Activated CD4-positive, CD25-positive, alpha-beta regulatory T cell treated with anti-CD3 and anti-CD28 coated beads, Interleukin-2, amount 50 U/mL, for 16 hours (primary cell): ENCODE measurements at regions not wholly inside any gene's neighbourhood (a gene's known extent, or its start where the extent isn't known, plus 50 kb on each side); places are given as distances from the start of the nearest gene placed in this dataset.
"Not testable (repeated sequence)": the region's sequence is repeated elsewhere in the genome, so short reads cannot be mapped to it uniquely, and the experiment has no call there.

ENCODE experiments used
- DNase-seq: peaks from one replicate; pipeline ENCODE4 v3.0.0-alpha.2; 2020; ENCODE audit warnings: low read depth, low spot score

DNA sequence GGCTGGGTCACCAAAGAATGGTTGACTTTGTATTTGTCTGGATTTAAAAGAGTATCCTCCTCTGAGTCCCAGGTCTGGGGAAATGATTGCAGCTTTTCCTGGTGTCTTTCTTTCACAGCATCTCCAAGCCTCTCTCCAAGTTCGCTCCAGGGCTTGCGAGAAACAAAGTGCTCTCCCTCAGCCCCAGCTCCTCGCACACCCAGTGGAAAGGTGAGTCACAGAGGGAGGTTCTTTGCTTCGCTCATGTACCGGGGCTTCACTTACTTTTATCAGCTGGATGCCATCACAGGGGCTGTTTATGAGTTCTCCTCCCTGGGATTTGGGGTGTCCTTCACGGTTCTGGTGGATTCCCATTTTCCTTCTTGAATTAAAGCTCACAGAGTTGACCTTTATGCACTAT lies 252.2 kb upstream of the PLPP4 start:
- DNase-seq, result no peak

DNA sequence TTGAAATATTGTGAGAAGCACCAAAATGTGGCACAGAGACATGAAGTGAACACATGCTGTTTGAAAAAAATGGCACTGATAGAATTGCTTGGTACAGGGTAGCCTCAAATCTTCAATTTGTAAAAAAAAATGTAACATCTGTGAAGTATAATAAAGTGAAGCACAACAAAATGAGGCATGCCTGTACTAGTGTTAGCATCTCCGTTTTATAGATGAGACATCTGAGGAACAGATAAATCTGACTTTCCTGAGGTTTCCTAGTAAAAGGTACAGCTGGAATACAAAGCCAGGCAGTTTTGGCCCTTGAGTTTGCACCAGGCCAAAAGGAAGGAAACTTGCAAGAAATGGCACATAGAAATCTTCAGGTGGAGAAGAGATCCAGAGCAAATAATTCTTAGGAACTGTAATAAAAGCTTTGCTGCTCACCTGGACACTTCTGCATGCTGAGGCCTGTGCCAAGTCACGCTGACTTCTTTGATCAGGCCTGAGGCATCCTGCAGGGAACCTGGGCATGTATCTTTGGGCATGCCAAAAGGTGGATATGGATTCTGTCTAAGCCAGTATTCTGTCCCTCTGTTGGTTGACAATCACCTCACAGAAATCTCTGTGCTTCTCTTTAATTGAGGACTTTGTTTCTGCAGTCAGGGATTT lies 251.5 kb upstream of the PLPP4 start:
- DNase-seq, result no peak

DNA sequence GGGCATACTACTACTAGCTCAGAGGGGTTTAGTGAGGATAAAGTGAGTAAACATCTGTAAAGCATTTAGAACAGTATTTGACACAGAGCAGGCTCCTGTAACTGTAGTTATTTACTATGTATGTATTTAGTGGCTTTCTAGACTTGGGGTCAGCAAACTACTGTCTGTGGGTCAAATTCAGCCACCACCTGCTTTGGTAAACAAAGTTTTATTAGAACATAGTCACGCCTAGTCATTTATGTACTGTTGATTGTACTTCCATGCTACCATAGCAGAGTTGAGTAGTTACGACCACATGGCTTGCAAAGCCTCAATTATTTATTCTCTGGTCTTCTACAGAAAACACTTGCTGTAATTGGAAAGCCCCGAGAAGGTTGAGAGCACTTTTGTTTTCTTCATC lies 248.5 kb upstream of the PLPP4 start:
- DNase-seq, result no peak

GRCh38 chr10:120209124-120209762 lies 247.8 kb upstream of the PLPP4 start:
- DNase-seq, result no peak

GRCh38 chr10:120212275-120212674 lies 244.8 kb upstream of the PLPP4 start:
- no peak for DNase-seq

GRCh38 chr10:120213283-120213682 lies 243.7 kb upstream of the PLPP4 start:
- not testable (repeated sequence) for DNase-seq

DNA sequence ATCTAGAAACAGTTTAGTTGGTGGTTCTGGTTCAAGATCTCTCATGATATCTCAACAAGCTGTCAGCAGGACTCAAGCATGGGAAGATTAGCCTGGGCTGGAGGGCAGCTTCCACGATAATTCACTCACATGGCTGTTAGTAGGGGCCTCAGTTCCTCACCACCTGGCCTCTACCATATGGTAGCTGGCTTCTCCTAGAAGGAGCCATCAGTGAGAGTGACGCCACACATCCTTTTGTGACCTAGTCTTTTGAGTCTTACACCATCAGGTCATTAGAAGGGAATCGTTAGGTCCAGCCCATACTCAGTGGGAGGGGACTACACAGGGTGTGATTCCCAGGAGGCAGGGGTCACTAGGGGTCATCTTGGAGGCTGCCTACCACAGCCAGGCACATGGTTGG lies 239.3 kb upstream of the PLPP4 start:
- DNase-seq, result no peak

GRCh38 chr10:120221873-120222485 lies 235.0 kb upstream of the PLPP4 start:
- no peak for DNase-seq

- no peak for DNase-seq
Measured at GRCh38 chr10:120229641-120230040, 227.4 kb upstream of the PLPP4 start.

DNA sequence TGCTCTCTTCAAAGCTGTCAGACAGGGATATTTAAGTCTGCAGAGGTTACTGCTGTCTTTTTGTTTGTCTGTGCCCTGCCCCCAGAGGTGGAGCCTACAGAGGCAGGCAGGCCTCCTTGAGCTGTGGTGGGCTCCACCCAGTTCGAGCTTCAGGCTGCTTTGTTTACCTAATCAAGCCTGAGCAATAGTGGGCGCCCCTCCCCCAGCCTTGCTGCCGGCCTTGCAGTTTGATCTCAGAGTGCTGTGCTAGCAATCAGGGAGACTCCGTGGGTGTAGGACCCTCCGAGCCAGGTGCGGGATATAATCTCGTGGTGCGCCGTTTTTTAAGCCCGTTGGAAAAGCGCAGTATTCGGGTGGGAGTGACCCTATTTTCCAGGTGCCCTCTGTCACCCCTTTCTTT lies 217.3 kb upstream of the PLPP4 start:
- DNase-seq, result not testable (repeated sequence)

DNA sequence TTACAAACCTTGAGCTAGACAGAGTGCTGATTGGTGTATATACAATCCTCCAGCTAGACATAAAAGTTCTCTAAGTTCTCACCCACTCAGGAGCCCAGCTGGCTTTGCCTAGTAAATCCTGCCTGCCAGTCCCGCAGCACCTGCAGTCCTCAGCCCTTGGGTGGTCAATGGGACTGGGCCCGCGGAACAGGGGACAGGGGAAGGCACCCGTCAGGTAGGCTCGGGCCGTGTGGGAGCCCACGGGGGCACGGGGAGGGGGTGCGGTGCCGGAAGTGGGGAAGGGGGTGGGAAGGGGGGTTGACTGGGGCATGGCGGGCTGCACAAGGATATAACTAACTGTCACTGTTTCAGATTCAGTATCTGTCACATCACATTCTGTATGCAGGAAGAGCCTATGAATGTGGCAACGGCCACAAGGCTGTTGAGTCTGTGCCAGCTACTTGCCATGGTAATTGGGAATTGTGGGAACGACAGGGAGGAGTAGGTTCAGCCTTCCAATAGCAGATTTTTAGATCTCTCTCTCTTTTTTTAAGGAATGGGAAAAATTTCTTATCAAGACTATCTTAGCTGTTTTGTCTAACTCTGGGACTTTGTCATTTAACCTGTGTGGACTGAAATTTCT lies 205.1 kb upstream of the PLPP4 start:
- DNase-seq, result no peak

- no peak for DNase-seq
Measured at GRCh38 chr10:120253131-120253530, 203.9 kb upstream of the PLPP4 start.

DNA sequence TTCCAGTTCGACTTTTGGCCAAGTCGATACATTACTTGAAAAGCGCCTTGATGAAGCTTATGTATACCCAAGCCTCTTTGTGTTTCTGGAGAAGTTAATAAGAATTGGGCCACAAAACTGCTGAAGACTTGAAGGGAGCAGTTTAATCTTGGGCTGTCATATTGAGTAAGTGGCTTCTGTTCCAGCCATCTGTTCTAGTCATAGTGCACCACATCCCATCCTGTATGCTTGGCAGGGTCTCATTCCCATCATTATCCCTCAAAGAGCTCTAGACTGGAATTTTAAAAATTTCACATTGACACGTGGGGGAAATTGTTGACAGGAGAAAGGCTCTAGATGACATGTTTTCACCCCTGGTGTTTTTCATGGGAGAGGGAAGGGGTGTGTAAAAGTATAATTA lies 196.6 kb upstream of the PLPP4 start:
- DNase-seq, result no peak

- DNase-seq, result no peak
Measured at GRCh38 chr10:120262857-120263547, 194.0 kb upstream of the PLPP4 start.

DNA sequence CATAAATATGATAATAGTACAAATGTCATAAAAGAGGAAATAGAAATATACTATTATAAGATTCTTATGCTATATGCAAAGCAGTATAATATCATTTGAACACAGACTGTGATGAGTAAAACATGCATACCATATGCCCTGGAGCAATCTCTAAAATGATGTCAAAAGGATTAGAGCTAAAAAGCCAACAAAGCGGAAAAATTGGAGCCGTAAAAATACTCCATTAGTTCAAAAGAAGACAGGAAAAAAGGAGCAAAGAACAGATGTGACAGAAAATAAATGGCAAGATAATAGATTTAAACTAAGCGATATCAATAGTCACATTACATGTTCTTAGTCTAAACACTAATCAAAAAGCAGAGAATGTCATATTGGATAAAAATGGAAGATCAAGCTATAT lies 191.0 kb upstream of the PLPP4 start:
- DNase-seq, result no peak

- no peak for DNase-seq
Measured at GRCh38 chr10:120270906-120271305, 186.1 kb upstream of the PLPP4 start.

GRCh38 chr10:120271696-120272095 lies 185.3 kb upstream of the PLPP4 start:
- no peak for DNase-seq

DNA sequence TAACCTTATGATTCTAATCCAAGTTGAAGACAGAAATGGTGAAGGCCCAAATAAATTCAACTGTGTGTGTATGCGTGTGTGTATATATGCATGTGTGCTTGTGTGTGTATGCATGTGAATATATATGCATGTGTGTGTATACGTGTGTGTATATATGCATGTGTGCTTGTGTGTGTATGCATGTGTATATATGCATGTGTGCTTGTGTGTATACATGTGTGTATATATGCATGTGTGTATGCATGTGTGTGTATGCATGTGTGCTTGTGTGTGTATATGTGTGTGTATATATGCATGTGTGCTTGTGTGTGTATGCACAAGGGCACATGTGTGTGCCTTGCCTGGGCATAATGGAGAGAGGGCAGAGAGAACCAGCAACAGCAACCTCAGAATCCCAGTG lies 184.7 kb upstream of the PLPP4 start:
- no peak for DNase-seq

DNA sequence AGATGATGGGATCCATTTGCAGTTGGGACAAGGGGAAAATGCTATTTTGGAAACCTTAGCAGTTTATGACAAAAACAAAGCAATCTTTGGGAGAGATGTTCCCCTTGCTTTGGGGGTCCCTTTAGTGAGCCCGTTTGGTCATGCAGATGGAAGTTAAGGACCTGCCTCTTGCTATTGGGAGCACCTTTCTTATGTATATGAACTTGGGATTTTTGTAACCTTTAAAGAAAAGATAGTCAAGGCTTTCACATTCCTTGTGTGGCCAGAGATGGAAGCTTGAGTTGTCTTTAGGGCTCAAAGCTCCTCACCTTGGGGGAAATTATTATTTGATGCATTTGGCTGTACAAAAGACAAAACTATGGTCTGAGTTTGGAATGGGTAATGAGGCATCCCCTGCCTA lies 179.0 kb upstream of the PLPP4 start:
- DNase-seq, result no peak

- no peak for DNase-seq
Measured at GRCh38 chr10:120279196-120279595, 177.8 kb upstream of the PLPP4 start.

DNA sequence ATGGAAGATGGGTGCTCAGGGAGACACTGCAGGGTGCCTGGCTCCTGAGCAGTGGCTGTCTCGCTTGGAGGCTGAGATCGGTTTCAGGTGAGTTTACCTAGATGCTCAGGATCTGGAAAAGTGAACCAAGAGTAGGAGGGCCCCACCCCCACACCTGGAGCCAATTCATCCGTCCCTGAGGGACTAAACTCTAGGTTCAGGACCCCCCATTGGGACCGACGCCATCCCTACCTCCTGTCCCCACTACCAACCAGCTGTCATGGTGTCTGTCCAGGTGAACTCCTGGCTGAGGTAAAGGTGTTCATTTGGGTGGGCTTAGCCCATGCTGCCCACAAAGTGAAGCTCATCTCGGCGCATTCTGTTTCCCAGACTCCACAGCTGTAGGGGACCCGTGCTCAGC lies 174.6 kb upstream of the PLPP4 start:
- no peak for DNase-seq

- no peak for DNase-seq
Measured at GRCh38 chr10:120282846-120283492, 174.1 kb upstream of the PLPP4 start.
